ENCODE measurements at regions not wholly inside any gene's neighbourhood (a gene's known extent, or its start where the extent isn't known, plus 50 kb on each side); places are given as distances from the start of the nearest gene placed in this dataset.

DNA sequence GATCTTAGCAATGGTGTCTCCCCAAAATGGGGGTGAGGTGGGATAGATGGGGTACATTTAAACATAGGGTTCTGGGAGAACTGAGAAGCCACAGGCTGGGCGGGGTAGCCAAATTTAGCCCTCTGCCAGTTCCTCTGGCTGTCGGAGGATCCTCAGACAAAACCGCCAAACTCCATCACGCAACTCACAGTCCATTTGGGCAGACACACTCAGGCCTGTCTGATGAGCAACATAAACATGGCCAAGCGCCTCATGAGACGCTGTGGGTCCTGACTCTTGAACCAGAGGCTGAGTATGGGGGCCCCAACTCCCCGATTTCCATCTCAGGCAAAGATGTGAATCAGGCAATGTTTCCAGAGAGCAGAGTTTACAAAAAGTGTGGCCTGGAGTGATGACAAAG, 162.3 kb downstream of the FGF18 start:
- DNase-seq: no peak

GRCh38 chr5:171582849-171583248, 163.4 kb downstream of the FGF18 start:
- DNase-seq: no peak

DNA sequence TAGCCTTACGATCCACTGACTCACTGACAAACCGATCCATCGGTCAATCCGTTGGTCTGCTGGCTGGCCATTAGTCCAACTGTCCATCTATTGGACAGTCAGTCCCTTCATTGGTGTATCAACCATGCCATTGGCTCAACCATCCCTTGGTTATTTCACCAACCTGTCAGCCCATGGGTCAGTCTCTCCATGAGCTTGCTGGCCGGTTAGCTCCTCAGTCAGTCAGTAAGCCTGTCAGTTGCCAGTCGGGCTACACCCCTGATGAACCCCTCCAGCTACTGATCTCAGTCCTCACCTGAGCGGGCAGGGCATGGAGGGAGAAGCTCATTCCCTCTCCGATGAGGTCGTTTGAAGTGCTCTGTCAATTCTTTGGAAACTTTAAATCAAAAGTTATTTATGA, 166.5 kb downstream of the FGF18 start:
- no peak for DNase-seq

- no peak for DNase-seq
Measured at GRCh38 chr5:171586436-171586835, 167.0 kb downstream of the FGF18 start.

DNA sequence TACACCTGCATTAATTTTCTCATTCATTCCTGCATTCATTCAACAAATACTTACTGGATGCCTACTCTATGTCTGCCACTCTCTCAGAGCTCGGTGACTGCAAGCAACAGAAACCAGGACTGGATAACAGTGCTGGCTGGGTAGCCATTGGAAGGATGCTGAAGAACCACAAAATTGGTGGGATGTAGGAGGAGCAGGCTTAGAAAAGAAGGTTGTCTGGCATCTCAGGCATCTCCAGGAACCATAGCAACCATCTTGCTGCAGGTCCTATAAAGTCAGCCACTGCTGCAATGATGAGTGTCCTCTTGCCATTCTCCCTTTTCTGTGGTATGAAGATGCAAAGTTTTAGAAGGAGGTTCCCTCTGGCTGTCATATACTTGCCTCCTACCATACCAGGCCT, 168.6 kb downstream of the FGF18 start:
- DNase-seq: no peak

- DNase-seq: no peak
Measured at GRCh38 chr5:171588790-171589189, 169.3 kb downstream of the FGF18 start.

GRCh38 chr5:171589461-171589860, 170.0 kb downstream of the FGF18 start:
- DNase-seq: no peak

- DNase-seq: no peak
Measured at GRCh38 chr5:171592076-171592475, 172.6 kb downstream of the FGF18 start.

- no peak for DNase-seq
Measured at GRCh38 chr5:171592736-171593135, 173.3 kb downstream of the FGF18 start.

- DNase-seq: no peak
Measured at GRCh38 chr5:171593401-171593800, 174.0 kb downstream of the FGF18 start.

DNA sequence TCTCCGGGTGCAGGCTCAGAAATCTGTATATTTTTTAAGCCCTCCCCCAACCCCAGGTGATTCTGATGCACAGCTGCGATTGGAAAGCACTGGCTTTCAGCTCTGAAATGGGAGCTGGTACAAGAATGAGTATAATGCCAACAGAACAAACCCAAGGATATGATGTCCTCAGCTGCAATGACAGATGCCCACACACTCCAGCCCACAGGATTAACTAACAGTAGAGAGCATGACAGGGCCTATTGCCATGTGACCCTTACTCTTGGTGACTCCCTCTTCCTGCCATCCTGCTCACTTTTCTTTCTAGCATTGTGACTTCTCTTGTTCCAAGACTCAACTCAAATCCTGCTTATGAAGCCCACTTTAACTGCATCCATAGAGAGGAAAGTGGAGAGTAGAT, 174.5 kb downstream of the FGF18 start:
- DNase-seq: no peak

GRCh38 chr5:171595401-171595800, 176.0 kb downstream of the FGF18 start:
- no peak for DNase-seq

- no peak for DNase-seq
Measured at GRCh38 chr5:171595801-171596231, 176.4 kb downstream of the FGF18 start.

DNA sequence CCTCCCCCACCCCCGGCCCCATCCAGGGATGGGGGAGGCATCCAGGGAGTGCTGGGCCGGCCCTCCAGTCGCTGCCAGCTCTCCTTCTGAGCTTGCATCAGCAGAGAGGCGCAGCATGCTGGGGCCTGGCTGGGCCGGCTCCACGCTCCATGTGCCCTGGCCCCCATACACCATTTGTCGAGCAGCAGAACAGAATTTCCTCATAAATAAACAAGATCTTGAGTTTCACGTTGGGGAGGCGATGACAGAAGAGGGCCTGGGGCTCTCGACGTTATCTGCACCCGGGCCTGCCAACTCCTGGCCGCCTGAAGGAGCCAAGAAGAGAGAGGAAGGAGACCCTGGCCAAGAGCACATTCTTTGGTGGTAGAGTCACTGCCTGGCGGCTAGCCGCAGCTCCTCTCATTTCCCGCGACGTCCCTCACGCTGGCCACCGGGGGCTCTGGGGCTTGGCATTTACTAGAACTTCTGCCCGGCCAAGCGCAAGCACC, 177.0 kb downstream of the FGF18 start:
- DNase-seq: no peak

DNA sequence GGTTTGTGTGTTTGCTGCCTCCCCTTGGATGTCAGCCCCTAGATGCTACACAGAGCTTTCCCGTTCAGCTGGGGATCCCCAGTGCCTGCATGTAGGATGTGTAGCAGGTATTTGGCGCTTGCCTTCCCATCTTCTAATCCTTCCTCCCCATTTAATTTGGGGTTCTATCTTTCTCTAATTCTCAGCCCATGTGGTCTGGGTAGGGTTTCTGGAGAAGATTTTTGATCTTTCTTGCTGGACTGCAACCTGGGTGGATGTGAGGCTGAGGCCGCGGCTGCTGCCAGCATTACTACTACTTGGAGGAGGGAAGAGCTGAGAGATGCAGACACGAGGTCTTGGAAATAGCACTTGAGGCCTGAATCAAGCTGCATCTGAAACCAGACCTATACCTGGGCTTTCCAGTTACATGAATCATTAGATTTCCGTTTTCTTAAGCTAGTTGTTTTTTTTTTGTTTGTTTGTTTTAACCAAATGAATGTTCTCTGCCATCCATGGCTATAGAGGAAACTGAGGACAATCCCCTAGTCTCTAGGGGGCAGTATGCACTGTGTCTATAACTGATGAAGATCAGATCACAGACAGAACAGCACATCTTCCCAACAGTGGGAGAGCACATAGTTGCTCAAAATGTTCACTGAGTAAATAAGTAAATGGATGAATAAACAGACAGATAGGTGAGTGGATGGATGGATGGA, 178.6 kb downstream of the FGF18 start:
- DNase-seq: no peak

DNA sequence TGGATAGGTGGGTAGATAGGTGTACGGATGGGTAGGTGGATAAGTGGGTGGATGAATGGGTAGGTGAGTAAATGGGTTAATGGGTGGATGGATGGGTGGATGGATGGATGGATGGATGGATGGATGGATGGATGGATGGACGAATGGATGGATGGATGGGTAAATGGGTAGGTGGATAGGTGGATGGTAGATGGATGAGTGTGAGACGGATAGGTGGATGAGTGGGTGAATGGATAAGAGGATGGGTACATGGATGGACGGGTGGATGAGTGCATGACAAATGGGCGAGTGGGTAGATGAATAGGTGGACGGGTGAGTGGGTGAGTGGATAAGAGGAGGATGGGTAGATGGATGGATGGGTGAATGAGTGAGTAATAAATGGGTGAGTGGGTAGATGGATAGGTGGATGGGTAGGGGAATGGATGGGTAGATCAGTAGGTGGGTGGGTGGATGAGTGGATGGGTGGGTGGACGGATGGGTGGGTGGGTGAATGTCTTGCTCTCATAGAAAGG, 179.2 kb downstream of the FGF18 start:
- DNase-seq: no peak

- no peak for DNase-seq
Measured at GRCh38 chr5:171599411-171599810, 180.0 kb downstream of the FGF18 start.

- no peak for DNase-seq
Measured at GRCh38 chr5:171599957-171600612, 180.6 kb downstream of the FGF18 start.

DNA sequence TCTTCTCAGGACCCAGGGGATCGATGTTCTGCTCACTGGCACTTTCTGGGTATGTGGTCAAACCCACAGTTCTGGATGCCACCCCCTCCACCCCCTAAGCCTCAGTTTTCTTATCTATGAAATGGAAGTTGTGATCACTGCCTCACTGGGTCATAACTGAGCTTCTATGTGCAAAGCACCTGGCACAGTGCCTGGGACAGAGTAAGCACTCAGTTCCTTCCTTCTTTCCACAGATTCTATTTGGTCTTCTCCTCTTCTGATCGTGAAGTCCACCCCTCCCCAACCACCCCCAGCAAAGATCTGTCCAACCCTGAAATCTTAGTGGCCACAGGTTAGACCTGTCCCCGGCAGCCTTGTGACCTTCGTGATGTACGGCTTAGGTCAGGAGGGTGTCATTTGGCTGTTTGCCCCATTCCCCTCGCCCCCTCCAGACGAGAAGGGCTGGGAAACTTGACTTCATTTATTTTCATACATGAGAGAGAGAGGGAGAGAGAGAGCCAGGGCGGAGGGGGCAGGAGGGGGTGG, 181.4 kb downstream of the FGF18 start:
- no peak for DNase-seq

DNA sequence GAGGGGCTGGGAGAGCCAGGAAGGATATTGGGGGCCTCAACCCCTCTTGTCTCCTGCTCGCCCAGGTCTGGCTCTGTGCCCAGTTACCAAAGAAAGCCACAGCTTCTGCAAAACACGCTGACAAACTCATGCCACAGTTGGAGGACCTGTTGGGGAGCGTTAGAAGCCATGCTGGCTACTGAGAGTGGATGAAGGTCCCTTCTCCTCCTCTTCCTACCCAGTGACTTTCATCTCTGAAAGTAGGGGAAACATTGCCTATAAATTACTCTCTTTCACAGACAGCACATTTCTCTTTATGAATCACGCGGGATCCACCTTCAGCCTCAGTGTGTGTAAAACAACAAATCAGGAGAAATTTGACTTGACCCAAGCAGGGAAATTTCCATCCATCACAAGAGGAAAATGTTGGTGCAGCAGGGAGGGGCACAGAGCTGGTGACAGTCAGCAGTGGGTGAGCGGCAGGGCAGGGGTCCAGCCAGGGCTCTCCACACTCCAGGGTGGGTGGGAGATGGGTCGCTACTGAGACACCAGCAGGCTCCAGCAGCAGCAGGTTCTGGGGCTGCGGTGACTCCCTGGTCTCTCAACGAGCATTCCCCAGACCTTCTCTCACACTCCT, 181.9 kb downstream of the FGF18 start:
- no peak for DNase-seq

- DNase-seq: no peak
Measured at GRCh38 chr5:171603591-171603990, 182.0 kb upstream of the SMIM23 start.

DNA sequence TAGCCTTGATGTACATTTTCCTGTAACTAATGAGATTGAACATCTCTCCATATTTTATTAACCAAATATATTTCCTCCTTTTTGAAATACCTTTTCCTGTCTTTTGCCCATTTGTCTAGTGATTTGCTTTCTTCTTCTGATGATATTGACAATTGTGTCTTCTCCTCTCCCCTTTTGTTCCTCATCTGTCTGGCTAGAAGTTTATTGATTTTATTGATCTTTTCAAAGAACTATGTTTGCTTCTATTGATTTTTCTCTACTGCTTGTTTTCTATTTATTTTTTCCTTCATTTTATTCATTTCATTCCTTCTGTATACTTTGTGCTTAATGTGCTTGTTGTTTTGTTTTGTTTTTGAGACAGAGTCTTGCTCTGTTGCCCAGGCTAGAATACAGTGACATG, 181.4 kb upstream of the SMIM23 start:
- DNase-seq: no peak

DNA sequence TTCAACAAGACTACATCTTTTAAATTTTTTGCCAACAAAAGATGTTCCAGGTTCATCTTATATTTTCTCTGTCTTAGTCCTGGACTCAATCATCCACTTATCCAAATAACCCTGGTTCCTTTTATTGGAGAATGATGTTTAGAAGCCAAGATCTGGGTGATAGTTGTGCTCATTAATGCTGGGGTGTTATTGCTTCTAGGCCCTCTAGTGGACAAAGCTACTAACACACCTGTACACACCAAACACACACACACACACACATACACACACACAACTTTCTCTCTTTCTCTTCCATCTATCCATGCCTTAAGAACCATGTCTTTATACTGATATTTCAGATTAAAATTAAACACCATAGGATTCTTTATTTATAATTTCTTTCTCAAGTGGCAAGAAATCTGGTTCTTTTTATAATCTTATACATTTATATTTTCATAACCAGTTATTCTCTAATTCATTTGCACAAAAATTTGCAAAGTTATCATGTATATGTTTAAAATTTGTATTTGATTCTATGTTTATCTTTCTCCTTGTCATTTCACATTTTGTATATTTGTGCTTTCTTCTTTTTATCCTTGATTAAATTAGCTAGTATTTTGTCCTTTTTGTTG, 179.1 kb upstream of the SMIM23 start:
- no peak for DNase-seq
